ENCODE measurements at regions not wholly inside any gene's neighbourhood (a gene's known extent, or its start where the extent isn't known, plus 50 kb on each side); places are given as distances from the start of the nearest gene placed in this dataset.

- no peaks in the 10 kb centered on the region for H3K36me3 ChIP-seq (ENCODE audit: control insufficient read depth in 2 of 2, extremely low read depth in 1 of 2, insufficient read depth in 2 of 2, low read length in 2 of 2)
- no peak overlapping the region for H3K9ac ChIP-seq (replicated peaks; ENCODE audit: extremely low read depth, insufficient read depth, low read length)
- BruUV-seq (replicated peaks) = no TSS peak
- H3K9me1 ChIP-seq (replicated peaks; ENCODE audit: control insufficient read depth, extremely low read depth, insufficient read depth, low read length) = no peaks in the 10 kb centered on the region
- H4K20me1 ChIP-seq (replicated peaks; ENCODE audit: control insufficient read depth, extremely low read depth, insufficient read depth, low read length) = no peaks in the 10 kb centered on the region
- ChIA-PET CTCF (no interaction called here), POLR2A (no interaction called here)
- H3K4me3 ChIP-seq (replicated peaks in 1 of 3; ENCODE audit: insufficient read depth in 1 of 3, low read depth in 1 of 3, low read length in 3 of 3) = no peak overlapping the region
- no peak for DNase-seq (ENCODE audit: low read depth, low spot score)
- FAIRE-seq = no peak
- H3K4me1 ChIP-seq (ENCODE audit: control insufficient read depth, extremely low read depth, insufficient read depth, low read length) = no peaks in the 10 kb centered on the region
- intact Hi-C loops (cut with micrococcal nuclease) = no loop called here
- no peak overlapping the region for H2AFZ ChIP-seq (ENCODE audit: low read depth, low read length)
- H3K9me3 ChIP-seq (replicated peaks; ENCODE audit: control insufficient read depth, insufficient read depth, low read length) = no peaks in the 10 kb centered on the region
- H3K27me3 ChIP-seq (ENCODE audit: control insufficient read depth in 2 of 2, insufficient read depth in 2 of 2, low read length in 2 of 2) = peaks cover 0 to 5% of the 10 kb centered on the region in 2 experiments
- H3K4me2 ChIP-seq (ENCODE audit: insufficient read depth, low read length) = no peak overlapping the region
- TF ChIP-seq CTCF (IDR thresholded peaks at IDR 0.05; ENCODE audit: extremely low read depth in 1 of 2, insufficient read depth in 1 of 2, low read depth in 1 of 2, low read length in 2 of 2) (no peak), JUN (IDR thresholded peaks at IDR 0.05; ENCODE audit: borderline replicate concordance, insufficient read depth, insufficient read length, low read depth) (no peak), POLR2A (IDR thresholded peaks at IDR 0.05; ENCODE audit: low read depth, low read length) (no peak), POLR2AphosphoS5 (IDR thresholded peaks at IDR 0.05; ENCODE audit: insufficient read depth, low read depth, low read length) (no peak), FOS (IDR thresholded peaks at IDR 0.05; ENCODE audit: borderline replicate concordance, insufficient read depth, low read length) (no peak), EZH2 (IDR thresholded peaks at IDR 0.05; ENCODE audit: borderline replicate concordance, low read depth, low read length, severe bottlenecking) (no peak), MYC (IDR thresholded peaks at IDR 0.05; ENCODE audit: low read depth, low read length) (no peak), GATA2 (IDR thresholded peaks at IDR 0.05; ENCODE audit: insufficient read depth, insufficient read length, low read depth, low read length) (no peak), MAX (IDR thresholded peaks at IDR 0.05; ENCODE audit: insufficient read depth, insufficient read length) (no peak)
- no peak overlapping the region for H3K27ac ChIP-seq (ENCODE audit: insufficient read depth, low read depth, low read length)
- dilution Hi-C loops (cut with MboI; ENCODE audit: extremely low pct_ligation_motif_present, low sequenced_read_pairs) = no loop called here
- H3K79me2 ChIP-seq (ENCODE audit: control insufficient read depth, insufficient read depth, low read length) = no peaks in the 10 kb centered on the region
Observed at GRCh38 chr6:6900569-6901204, 207.1 kb upstream of the RREB1 start.
